IPS DF 6.9 (cell line): ENCODE measurements at regions not wholly inside any gene's neighbourhood (a gene's known extent, or its start where the extent isn't known, plus 50 kb on each side); places are given as distances from the start of the nearest gene placed in this dataset.
A peak's percentile ranks its signal among the peaks of the same experiment; 100 is the strongest.
"Not testable (repeated sequence)": the region's sequence is repeated elsewhere in the genome, so short reads cannot be mapped to it uniquely, and the experiment has no call there.

ENCODE experiments used
- DNase-seq: peaks from one replicate; pipeline ENCODE4 v3.0.0-alpha.2; 2013; ENCODE audit warnings: low read depth, low spot score
- H3K27ac ChIP-seq: one replicate; pipeline ENCODE4 v1.5.1; 2013; ENCODE audit warnings: low read length, control low read depth
- H3K27me3 ChIP-seq: 2 replicates; pipeline ENCODE4 v1.6.1; 2013; ENCODE audit warnings: mild to moderate bottlenecking, low read length; ENCODE audit not compliant: control insufficient read depth, insufficient read depth
- H3K36me3 ChIP-seq: 2 replicates; pipeline ENCODE4 v1.6.1; 2013; ENCODE audit warnings: low read length; ENCODE audit not compliant: control insufficient read depth, insufficient read depth
- H3K4me1 ChIP-seq: 2 replicates; pipeline ENCODE4 v1.6.1; 2013; ENCODE audit warnings: low read length; ENCODE audit not compliant: control insufficient read depth, insufficient read depth
- H3K4me3 ChIP-seq: 2 replicates; pipeline ENCODE4 v1.5.1; 2013; ENCODE audit warnings: mild to moderate bottlenecking, low read length
- H3K9me3 ChIP-seq: 2 replicates; pipeline ENCODE4 v1.6.1; 2013; ENCODE audit warnings: low read length, inconsistent platforms; ENCODE audit not compliant: control insufficient read depth, insufficient read depth
- WGBS: extraction: QIAGEN DNeasy Blood & Tissue Kit; methylation state at CpG from one replicate; pipeline ENCODE4 v1.1.7; 2013; ENCODE audit warnings: mixed read lengths, missing lambda C conversion rate; ENCODE audit not compliant: insufficient read length, insufficient coverage; 5-methylcytosine and 5-hydroxymethylcytosine counted together

GRCh38 chr3:154919226-154919625, 160.9 kb upstream of the MME start:
- Histone ChIP-seq H3K9me3 (no peaks in the 10 kb centered on the region; the same call in none of the 2 replicates), H3K36me3 (no peaks in the 10 kb centered on the region), H3K4me1 (no peaks in the 10 kb centered on the region), H3K27me3 (no peaks in the 10 kb centered on the region), H3K4me3 (no peak overlapping the region), H3K27ac (no peak overlapping the region)
- no CpG with 5 or more reads among the region's 1 CpG for WGBS
- DNase-seq, result no peak

- WGBS, result no CpG with 5 or more reads among the region's 2 CpGs
- Histone ChIP-seq H3K4me1 (no peaks in the 10 kb centered on the region), H3K4me3 (no peak overlapping the region), H3K27me3 (no peaks in the 10 kb centered on the region), H3K36me3 (no peaks in the 10 kb centered on the region), H3K9me3 (no peaks in the 10 kb centered on the region), H3K27ac (no peak overlapping the region)
- peak; percentile 33 for DNase-seq
Measured at GRCh38 chr3:154904328-154904727, 175.8 kb upstream of the MME start.

- not testable (repeated sequence) for DNase-seq
Measured at GRCh38 chr3:154902495-154902894, 177.6 kb upstream of the MME start.

GRCh38 chr3:154901278-154901677, 178.8 kb upstream of the MME start:
- Histone ChIP-seq H3K27me3 (no peaks in the 10 kb centered on the region), H3K9me3 (no peaks in the 10 kb centered on the region), H3K27ac (no peak overlapping the region), H3K4me1 (no peaks in the 10 kb centered on the region), H3K4me3 (no peak overlapping the region), H3K36me3 (no peaks in the 10 kb centered on the region)
- no peak for DNase-seq
- no CpG with 5 or more reads among the region's 2 CpGs for WGBS

More at GRCh38 chr3:154902495-154902894, 177.6 kb upstream of the MME start:
- not testable (repeated sequence) for H3K27ac ChIP-seq, H3K4me1 ChIP-seq, H3K27me3 ChIP-seq, H3K9me3 ChIP-seq, H3K4me3 ChIP-seq, H3K36me3 ChIP-seq

DNA sequence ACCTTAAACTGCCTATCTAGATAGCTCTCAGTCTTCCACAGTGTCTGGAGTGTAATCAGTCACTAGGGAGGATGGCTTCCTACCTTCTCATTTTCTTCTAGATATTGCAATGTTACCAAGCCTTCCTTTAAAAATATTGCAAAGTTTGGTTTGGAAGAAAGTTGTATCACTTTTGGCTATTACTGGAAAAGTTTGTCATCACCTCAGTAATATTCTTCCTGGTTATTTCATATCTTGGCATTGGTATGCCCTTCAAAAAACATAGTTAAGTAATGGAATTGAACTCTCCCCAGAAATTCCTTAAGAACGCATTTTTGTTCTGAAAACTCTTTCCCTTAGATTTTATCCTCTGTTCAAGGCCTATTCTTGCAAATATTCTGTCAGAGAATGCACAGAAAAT, 179.3 kb upstream of the MME start:
- Histone ChIP-seq H3K4me3 (no peak overlapping the region), H3K9me3 (no peaks in the 10 kb centered on the region), H3K27ac (no peak overlapping the region), H3K4me1 (no peaks in the 10 kb centered on the region), H3K36me3 (no peaks in the 10 kb centered on the region), H3K27me3 (no peaks in the 10 kb centered on the region)
- DNase-seq, result no peak
- no CpG with 5 or more reads among the region's 1 CpG for WGBS

- Histone ChIP-seq H3K27ac (no peak overlapping the region), H3K27me3 (no peaks in the 10 kb centered on the region), H3K4me1 (no peaks in the 10 kb centered on the region), H3K4me3 (no peak overlapping the region), H3K9me3 (no peaks in the 10 kb centered on the region), H3K36me3 (no peaks in the 10 kb centered on the region)
- 100% methylated on average over 1 of the region's 1 CpG for WGBS
- DNase-seq, result no peak
Measured at GRCh38 chr3:154898916-154899315, 181.2 kb upstream of the MME start.

- no peak overlapping the region for H3K27ac ChIP-seq
- no CpG with 5 or more reads among the region's 3 CpGs for WGBS
- no peak overlapping the region for H3K4me3 ChIP-seq
- no peaks in the 10 kb centered on the region for H3K36me3 ChIP-seq
- H3K27me3 ChIP-seq, result no peaks in the 10 kb centered on the region
- no peaks in the 10 kb centered on the region for H3K9me3 ChIP-seq
- no peaks in the 10 kb centered on the region for H3K4me1 ChIP-seq
- no peak for DNase-seq
Measured at GRCh38 chr3:154898443-154898842, 181.7 kb upstream of the MME start.

DNA sequence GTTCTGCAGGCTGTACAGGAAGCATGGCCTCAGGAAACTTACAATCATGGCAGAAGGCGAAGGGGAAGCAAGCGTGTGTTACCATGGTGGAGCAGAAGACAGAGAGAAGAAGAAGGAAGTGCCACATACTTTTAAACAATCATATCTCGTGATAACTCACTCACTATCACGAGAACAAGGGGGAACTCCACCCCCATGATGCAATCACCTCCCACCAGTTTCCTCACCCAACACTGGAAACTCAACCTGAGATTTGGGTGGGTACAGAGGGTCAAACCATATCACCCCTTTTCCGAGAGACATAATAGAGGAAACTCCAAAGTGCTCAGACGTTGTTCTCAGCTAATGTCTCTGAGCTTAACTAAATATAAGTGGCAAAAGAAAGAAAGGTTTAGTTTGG, 186.3 kb upstream of the MME start:
- H3K4me3 ChIP-seq, result no peak overlapping the region
- no peaks in the 10 kb centered on the region for H3K4me1 ChIP-seq
- H3K36me3 ChIP-seq, result no peaks in the 10 kb centered on the region
- H3K27me3 ChIP-seq, result no peaks in the 10 kb centered on the region
- no CpG with 5 or more reads among the region's 6 CpGs for WGBS
- H3K27ac ChIP-seq, result no peak overlapping the region
- H3K9me3 ChIP-seq, result no peaks in the 10 kb centered on the region
- no peak for DNase-seq

GRCh38 chr3:154889227-154889634, 190.9 kb upstream of the MME start:
- H3K27ac ChIP-seq, result no peak overlapping the region

GRCh38 chr3:154887869-154888268, 192.2 kb upstream of the MME start:
- Histone ChIP-seq H3K4me3 (no peak overlapping the region), H3K9me3 (no peaks in the 10 kb centered on the region), H3K36me3 (no peaks in the 10 kb centered on the region), H3K27me3 (no peaks in the 10 kb centered on the region), H3K27ac (no peak overlapping the region), H3K4me1 (no peaks in the 10 kb centered on the region)
- DNase-seq, result no peak
- WGBS, result no CpG with 5 or more reads among the region's 3 CpGs

More at GRCh38 chr3:154889227-154889634, 190.9 kb upstream of the MME start:
- H3K4me1 ChIP-seq, result no peaks in the 10 kb centered on the region
- no peaks in the 10 kb centered on the region for H3K27me3 ChIP-seq
- no peak for DNase-seq
- H3K36me3 ChIP-seq, result no peaks in the 10 kb centered on the region
- WGBS, result no CpG with 5 or more reads among the region's 36 CpGs
- H3K9me3 ChIP-seq, result no peaks in the 10 kb centered on the region
- no peak overlapping the region for H3K4me3 ChIP-seq

GRCh38 chr3:154886437-154886836, 193.7 kb upstream of the MME start:
- Histone ChIP-seq H3K4me3 (no peak overlapping the region), H3K9me3 (no peaks in the 10 kb centered on the region), H3K27me3 (no peaks in the 10 kb centered on the region), H3K36me3 (no peaks in the 10 kb centered on the region), H3K27ac (no peak overlapping the region), H3K4me1 (no peaks in the 10 kb centered on the region)
- DNase-seq, result no peak
- no CpG with 5 or more reads among the region's 3 CpGs for WGBS
